ENCODE measurements at regions not wholly inside any gene's neighbourhood (a gene's known extent, or its start where the extent isn't known, plus 50 kb on each side); places are given as distances from the start of the nearest gene placed in this dataset.

DNA sequence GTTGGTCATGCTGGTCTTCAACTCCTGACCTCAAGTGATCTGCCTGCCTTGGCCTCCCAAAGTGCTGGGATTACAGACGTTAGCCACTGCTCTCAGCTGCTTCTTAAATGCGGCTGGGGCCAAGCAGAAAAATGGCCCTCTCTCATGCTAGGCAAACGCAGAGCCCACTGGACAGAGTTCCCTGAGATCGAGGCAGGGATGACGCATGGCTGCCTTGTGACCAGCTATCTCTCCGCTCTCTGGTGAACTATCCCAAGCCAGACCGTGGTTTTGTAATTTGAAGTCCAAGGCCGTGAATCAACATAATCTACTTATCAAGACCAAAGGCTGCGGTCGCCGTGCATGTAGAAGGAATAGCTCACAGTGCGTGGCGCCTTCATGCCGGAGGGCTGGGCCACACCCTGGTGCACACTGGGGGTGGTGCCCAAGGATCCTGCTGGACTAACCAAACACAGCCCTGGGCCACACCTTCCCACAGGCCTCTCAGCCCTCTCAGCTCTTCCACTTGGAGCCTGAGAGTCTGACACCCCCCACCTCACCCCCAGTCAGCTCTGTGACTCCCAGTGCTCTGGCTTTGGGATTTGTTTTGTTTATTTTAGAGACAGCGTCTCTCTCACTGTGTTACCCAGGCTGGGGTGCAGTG, 88.1 kb upstream of the CUX1 start:
- TF ChIP-seq, protein P1, sequence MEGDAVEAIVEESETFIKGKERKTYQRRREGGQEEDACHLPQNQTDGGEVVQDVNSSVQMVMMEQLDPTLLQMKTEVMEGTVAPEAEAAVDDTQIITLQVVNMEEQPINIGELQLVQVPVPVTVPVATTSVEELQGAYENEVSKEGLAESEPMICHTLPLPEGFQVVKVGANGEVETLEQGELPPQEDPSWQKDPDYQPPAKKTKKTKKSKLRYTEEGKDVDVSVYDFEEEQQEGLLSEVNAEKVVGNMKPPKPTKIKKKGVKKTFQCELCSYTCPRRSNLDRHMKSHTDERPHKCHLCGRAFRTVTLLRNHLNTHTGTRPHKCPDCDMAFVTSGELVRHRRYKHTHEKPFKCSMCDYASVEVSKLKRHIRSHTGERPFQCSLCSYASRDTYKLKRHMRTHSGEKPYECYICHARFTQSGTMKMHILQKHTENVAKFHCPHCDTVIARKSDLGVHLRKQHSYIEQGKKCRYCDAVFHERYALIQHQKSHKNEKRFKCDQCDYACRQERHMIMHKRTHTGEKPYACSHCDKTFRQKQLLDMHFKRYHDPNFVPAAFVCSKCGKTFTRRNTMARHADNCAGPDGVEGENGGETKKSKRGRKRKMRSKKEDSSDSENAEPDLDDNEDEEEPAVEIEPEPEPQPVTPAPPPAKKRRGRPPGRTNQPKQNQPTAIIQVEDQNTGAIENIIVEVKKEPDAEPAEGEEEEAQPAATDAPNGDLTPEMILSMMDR (IDR thresholded peaks at IDR 0.05; ENCODE audit: insufficient read depth, low read length, severe bottlenecking): no peak
- Histone ChIP-seq H3K36me3 (ENCODE audit: control insufficient read depth, insufficient read depth, low read length) (no peaks in the 10 kb centered on the region), H3K27me3 (ENCODE audit: control insufficient read depth, insufficient read depth, low read length) (no peaks in the 10 kb centered on the region), H3K4me3 (ENCODE audit: low read depth, low read length) (no peak overlapping the region)
- peak; percentile 41 for DNase-seq (ENCODE audit: low read depth)
- no peak for FAIRE-seq

- H3K36me3 ChIP-seq (ENCODE audit: control insufficient read depth, insufficient read depth, low read length): no peaks in the 10 kb centered on the region
- H3K4me3 ChIP-seq (ENCODE audit: low read depth, low read length): no peak overlapping the region
- FAIRE-seq (no peak), DNase-seq (ENCODE audit: low read depth) (no peak)
- TF ChIP-seq, protein P1 (IDR thresholded peaks at IDR 0.05; ENCODE audit: insufficient read depth, low read length, severe bottlenecking): no peak
- H3K27me3 ChIP-seq (ENCODE audit: control insufficient read depth, insufficient read depth, low read length): no peaks in the 10 kb centered on the region
Observed at GRCh38 chr7:101731502-101732084, 85.8 kb upstream of the CUX1 start.

GRCh38 chr7:101733713-101734475, 83.5 kb upstream of the CUX1 start:
- no peak overlapping the region for H3K4me3 ChIP-seq (ENCODE audit: low read depth, low read length)
- TF ChIP-seq, protein P1 (IDR thresholded peaks at IDR 0.05; ENCODE audit: insufficient read depth, low read length, severe bottlenecking): no peak
- no peaks in the 10 kb centered on the region for H3K27me3 ChIP-seq (ENCODE audit: control insufficient read depth, insufficient read depth, low read length)
- no peaks in the 10 kb centered on the region for H3K36me3 ChIP-seq (ENCODE audit: control insufficient read depth, insufficient read depth, low read length)
- DNase-seq (ENCODE audit: low read depth) (no peak), FAIRE-seq (no peak)

DNA sequence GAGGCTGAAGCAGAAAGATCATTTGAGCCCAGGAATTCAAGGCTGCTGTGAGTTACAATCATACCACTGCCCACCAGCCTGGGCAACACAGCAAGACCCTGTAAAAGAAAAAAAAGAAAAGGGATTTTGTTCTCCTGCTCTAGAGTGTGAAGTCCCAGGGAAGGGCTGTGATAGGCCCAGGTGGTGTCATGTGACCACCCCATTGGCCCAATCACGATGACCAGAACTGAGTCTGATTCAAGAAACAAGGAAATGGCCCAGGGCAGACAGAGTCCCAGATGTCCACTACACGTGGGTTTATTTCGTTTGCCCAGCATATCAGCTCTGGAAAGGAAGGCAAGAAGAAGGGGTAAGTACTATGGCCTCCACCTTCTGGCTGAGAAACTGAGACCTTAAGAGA, 81.3 kb upstream of the CUX1 start:
- TF ChIP-seq, protein P1 (IDR thresholded peaks at IDR 0.05; ENCODE audit: insufficient read depth, low read length, severe bottlenecking): no peak
- no peaks in the 10 kb centered on the region for H3K36me3 ChIP-seq (ENCODE audit: control insufficient read depth, insufficient read depth, low read length)
- no peak for FAIRE-seq
- no peaks in the 10 kb centered on the region for H3K27me3 ChIP-seq (ENCODE audit: control insufficient read depth, insufficient read depth, low read length)
- no peak overlapping the region for H3K4me3 ChIP-seq (ENCODE audit: low read depth, low read length)
- no peak for DNase-seq (ENCODE audit: low read depth)

GRCh38 chr7:101739775-101740398, 77.5 kb upstream of the CUX1 start:
- FAIRE-seq (no peak), DNase-seq (ENCODE audit: low read depth) (peak; percentile 52)
- H3K36me3 ChIP-seq (ENCODE audit: control insufficient read depth, insufficient read depth, low read length): no peaks in the 10 kb centered on the region
- no peaks in the 10 kb centered on the region for H3K27me3 ChIP-seq (ENCODE audit: control insufficient read depth, insufficient read depth, low read length)
- TF ChIP-seq, protein P1 (IDR thresholded peaks at IDR 0.05; ENCODE audit: insufficient read depth, low read length, severe bottlenecking): no peak
- no peak overlapping the region for H3K4me3 ChIP-seq (ENCODE audit: low read depth, low read length)

Measured in bronchial epithelial cell (primary cell).